ENCODE measurements at regions not wholly inside any gene's neighbourhood (a gene's known extent, or its start where the extent isn't known, plus 50 kb on each side); places are given as distances from the start of the nearest gene placed in this dataset.
A peak's percentile ranks its signal among the peaks of the same experiment; 100 is the strongest.

- Histone ChIP-seq H3K36me3 (no peaks in the 10 kb centered on the region), H3K4me1 (0 out of 20 replicates have a peak, but pooled peaks cover 0 to 12% (median 0%) of the 10 kb centered on the region in 10 experiments), H4K20me1 (no peaks in the 10 kb centered on the region), H3K4me3 (no peak overlapping the region), H3K9ac (no peak overlapping the region), H3K27me3 (no peaks in the 10 kb centered on the region), H3K27ac (no peak overlapping the region), H3K9me3 (replicated peaks in 1 of 11) (peaks cover 0 to 2% (median 0%) of the 10 kb centered on the region in 11 experiments; a peak in 3 of 22 replicates), H3K4me2 (0 out of 22 replicates have a peak overlapping the region, but pooled peaks of 1 of the 11 experiments have one; percentile 3)
- no peak for TF ChIP-seq Cebpa-rat (IDR thresholded peaks at IDR 0.05)
Measured at GRCh38 chr4:129240816-129241215, 144.9 kb downstream of the C4orf33 start.

- no peaks in the 10 kb centered on the region for H3K36me3 ChIP-seq
- no peaks in the 10 kb centered on the region for H3K27me3 ChIP-seq
- no peak overlapping the region for H3K4me2 ChIP-seq
- H3K27ac ChIP-seq = no peak overlapping the region
- no peaks in the 10 kb centered on the region for H4K20me1 ChIP-seq
- peaks cover 0 to 5% (median 0%) of the 10 kb centered on the region in 10 experiments; a peak in 3 of 20 replicates for H3K4me1 ChIP-seq
- H3K9me3 ChIP-seq (replicated peaks in 1 of 11) = peaks cover 0 to 18% (median 0%) of the 10 kb centered on the region in 11 experiments; a peak in 4 of 22 replicates
- no peak for TF ChIP-seq Cebpa-rat (IDR thresholded peaks at IDR 0.05)
- H3K4me3 ChIP-seq = no peak overlapping the region
- no peak overlapping the region for H3K9ac ChIP-seq
Measured at GRCh38 chr4:129246145-129246544, 150.2 kb downstream of the C4orf33 start.

- Histone ChIP-seq H3K4me1 (peaks cover 0 to 14% (median 0%) of the 10 kb centered on the region in 10 experiments; a peak in 3 of 20 replicates), H3K36me3 (no peaks in the 10 kb centered on the region), H3K4me3 (no peak overlapping the region), H3K9me3 (replicated peaks in 1 of 11) (peaks cover 0 to 18% (median 0%) of the 10 kb centered on the region in 11 experiments; a peak in 4 of 22 replicates), H3K27ac (no peak overlapping the region), H3K27me3 (no peaks in the 10 kb centered on the region), H4K20me1 (no peaks in the 10 kb centered on the region), H3K4me2 (no peak overlapping the region), H3K9ac (no peak overlapping the region)
- TF ChIP-seq Cebpa-rat (IDR thresholded peaks at IDR 0.05) = no peak
Measured at GRCh38 chr4:129246910-129247461, 151.0 kb downstream of the C4orf33 start.

DNA sequence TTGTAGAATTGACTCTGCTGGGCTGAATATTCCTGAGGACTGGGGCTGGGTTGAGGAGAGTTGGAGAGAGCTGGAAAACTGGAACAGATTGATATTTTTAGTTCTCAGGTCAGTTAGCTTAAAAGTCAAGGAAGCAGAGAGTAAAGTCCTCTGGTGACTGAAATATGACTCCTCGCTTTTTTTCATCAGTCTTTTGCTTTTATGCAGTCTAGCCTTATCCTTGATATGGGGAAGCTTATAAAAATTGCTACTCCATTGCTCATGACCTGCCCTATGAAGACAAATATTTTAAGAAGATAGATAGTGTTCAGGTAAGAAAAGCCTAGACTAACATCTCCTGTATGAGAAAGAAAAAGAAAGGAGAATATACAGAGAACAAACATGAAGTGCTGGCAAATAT is 152.7 kb downstream of the C4orf33 start:
- Histone ChIP-seq H4K20me1 (no peaks in the 10 kb centered on the region), H3K27me3 (no peaks in the 10 kb centered on the region), H3K9ac (no peak overlapping the region), H3K36me3 (no peaks in the 10 kb centered on the region), H3K4me1 (peaks cover 0 to 19% (median 0%) of the 10 kb centered on the region in 10 experiments; a peak in 3 of 20 replicates), H3K4me3 (no peak overlapping the region), H3K9me3 (replicated peaks in 1 of 11) (peaks cover 0 to 18% (median 0%) of the 10 kb centered on the region in 11 experiments; a peak in 4 of 22 replicates), H3K27ac (no peak overlapping the region), H3K4me2 (no peak overlapping the region)
- no peak for TF ChIP-seq Cebpa-rat (IDR thresholded peaks at IDR 0.05)

- TF ChIP-seq Cebpa-rat (IDR thresholded peaks at IDR 0.05) = no peak
- no peaks in the 10 kb centered on the region for H4K20me1 ChIP-seq
- H3K4me2 ChIP-seq = no peak overlapping the region
- peaks cover 0 to 19% (median 0%) of the 10 kb centered on the region in 10 experiments; a peak in 3 of 20 replicates for H3K4me1 ChIP-seq
- H3K4me3 ChIP-seq = no peak overlapping the region
- H3K9me3 ChIP-seq (replicated peaks in 1 of 11) = peaks cover 0 to 6% (median 0%) of the 10 kb centered on the region in 11 experiments; a peak in 2 of 22 replicates
- H3K27ac ChIP-seq = no peak overlapping the region
- no peak overlapping the region for H3K9ac ChIP-seq
- no peaks in the 10 kb centered on the region for H3K27me3 ChIP-seq
- no peaks in the 10 kb centered on the region for H3K36me3 ChIP-seq
Measured at GRCh38 chr4:129254126-129254525, 158.2 kb downstream of the C4orf33 start.

- no peaks in the 10 kb centered on the region for H3K27me3 ChIP-seq
- H3K4me2 ChIP-seq = no peak overlapping the region
- H3K9ac ChIP-seq = no peak overlapping the region
- no peaks in the 10 kb centered on the region for H4K20me1 ChIP-seq
- H3K36me3 ChIP-seq = no peaks in the 10 kb centered on the region
- H3K4me3 ChIP-seq = no peak overlapping the region
- peaks cover 0 to 19% (median 0%) of the 10 kb centered on the region in 10 experiments; a peak in 3 of 20 replicates for H3K4me1 ChIP-seq
- no peak for TF ChIP-seq Cebpa-rat (IDR thresholded peaks at IDR 0.05)
- H3K27ac ChIP-seq = no peak overlapping the region
- H3K9me3 ChIP-seq (replicated peaks in 1 of 11) = peaks cover 0 to 6% (median 0%) of the 10 kb centered on the region in 11 experiments; a peak in 1 of 22 replicates
Measured at GRCh38 chr4:129254526-129254925, 158.6 kb downstream of the C4orf33 start.

DNA sequence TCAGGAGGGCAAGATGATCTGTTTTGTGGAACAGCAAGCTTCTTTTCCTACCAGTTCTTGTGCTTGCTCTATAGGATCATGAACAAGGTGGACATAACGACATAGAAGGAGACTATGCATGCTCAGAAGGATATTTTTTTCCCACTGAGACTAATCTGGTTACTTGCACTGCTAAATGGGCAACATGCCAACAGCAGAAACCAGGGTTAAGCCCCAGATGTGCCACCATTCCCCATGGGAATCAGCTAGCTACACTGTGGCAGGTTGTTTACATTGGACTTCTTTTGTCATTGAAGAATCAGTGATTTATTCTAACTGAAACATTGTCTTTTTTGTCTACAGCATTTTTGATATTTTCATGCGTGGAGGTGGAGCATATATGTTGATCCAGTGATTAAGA is 165.6 kb downstream of the C4orf33 start:
- Histone ChIP-seq H3K4me2 (peak overlapping the region; percentile 4 to 75 (median 56); a peak in 19 of 22 replicates), H3K9ac (no peak overlapping the region), H3K9me3 (replicated peaks in 1 of 11) (no peaks in the 10 kb centered on the region), H3K27me3 (no peaks in the 10 kb centered on the region), H3K27ac (no peak overlapping the region), H4K20me1 (no peaks in the 10 kb centered on the region), H3K4me3 (no peak overlapping the region), H3K36me3 (no peaks in the 10 kb centered on the region), H3K4me1 (peaks cover 10 to 31% (median 20%) of the 10 kb centered on the region in 10 experiments)
- no peak for TF ChIP-seq Cebpa-rat (IDR thresholded peaks at IDR 0.05)

- Histone ChIP-seq H3K4me3 (no peak overlapping the region), H3K36me3 (no peaks in the 10 kb centered on the region), H3K4me1 (peaks cover 10 to 31% (median 20%) of the 10 kb centered on the region in 10 experiments), H3K27me3 (no peaks in the 10 kb centered on the region), H3K9ac (no peak overlapping the region), H3K9me3 (replicated peaks in 1 of 11) (no peaks in the 10 kb centered on the region), H3K4me2 (peak overlapping the region in 10 of 11 experiments; percentile 2 to 64 (median 26); a peak in 13 of 22 replicates), H3K27ac (peak overlapping the region in 1 of 11 experiments; percentile 27; a peak in 3 of 22 replicates), H4K20me1 (no peaks in the 10 kb centered on the region)
- no peak for TF ChIP-seq Cebpa-rat (IDR thresholded peaks at IDR 0.05)
Measured at GRCh38 chr4:129264008-129264657, 168.2 kb downstream of the C4orf33 start.

DNA sequence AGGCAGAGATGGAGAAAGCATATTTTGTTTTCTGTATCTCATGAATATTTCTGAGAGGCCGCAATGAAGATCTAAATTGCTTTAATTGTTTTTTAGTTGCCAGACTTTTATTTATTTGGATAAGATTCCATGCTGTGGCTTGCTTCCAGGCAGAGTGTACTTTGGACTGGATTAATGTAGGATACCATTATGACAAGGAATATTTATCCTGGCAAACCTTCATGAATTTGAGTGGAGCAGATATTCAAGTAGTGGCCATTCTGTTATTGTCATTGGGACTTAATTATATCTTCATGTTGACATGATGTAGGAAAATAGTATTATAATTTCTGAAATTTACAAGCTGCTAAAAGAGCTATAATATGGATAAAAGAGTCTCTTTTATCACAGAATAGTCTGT is 182.9 kb downstream of the C4orf33 start:
- no peak overlapping the region for H3K4me2 ChIP-seq
- TF ChIP-seq Cebpa-rat (IDR thresholded peaks at IDR 0.05) = no peak

More for the DNA sequence above, 182.9 kb downstream of the C4orf33 start:
- H3K4me3 ChIP-seq = no peak overlapping the region
- no peaks in the 10 kb centered on the region for H4K20me1 ChIP-seq
- no peaks in the 10 kb centered on the region for H3K36me3 ChIP-seq
- no peak overlapping the region for H3K9ac ChIP-seq
- H3K27me3 ChIP-seq = no peaks in the 10 kb centered on the region
- H3K27ac ChIP-seq = no peak overlapping the region
- H3K4me1 ChIP-seq = peaks cover 0 to 24% (median 0%) of the 10 kb centered on the region in 10 experiments; a peak in 4 of 20 replicates
- no peaks in the 10 kb centered on the region for H3K9me3 ChIP-seq (replicated peaks in 1 of 11)

Data from BLaER1 treated with 17β-estradiol and CSF1 and Interleukin-3, amounts not matched to agents 10 nM and 100 nM (cell line).